ENCODE measurements at regions not wholly inside any gene's neighbourhood (a gene's known extent, or its start where the extent isn't known, plus 50 kb on each side); places are given as distances from the start of the nearest gene placed in this dataset.
A peak's percentile ranks its signal among the peaks of the same experiment; 100 is the strongest.

DNA sequence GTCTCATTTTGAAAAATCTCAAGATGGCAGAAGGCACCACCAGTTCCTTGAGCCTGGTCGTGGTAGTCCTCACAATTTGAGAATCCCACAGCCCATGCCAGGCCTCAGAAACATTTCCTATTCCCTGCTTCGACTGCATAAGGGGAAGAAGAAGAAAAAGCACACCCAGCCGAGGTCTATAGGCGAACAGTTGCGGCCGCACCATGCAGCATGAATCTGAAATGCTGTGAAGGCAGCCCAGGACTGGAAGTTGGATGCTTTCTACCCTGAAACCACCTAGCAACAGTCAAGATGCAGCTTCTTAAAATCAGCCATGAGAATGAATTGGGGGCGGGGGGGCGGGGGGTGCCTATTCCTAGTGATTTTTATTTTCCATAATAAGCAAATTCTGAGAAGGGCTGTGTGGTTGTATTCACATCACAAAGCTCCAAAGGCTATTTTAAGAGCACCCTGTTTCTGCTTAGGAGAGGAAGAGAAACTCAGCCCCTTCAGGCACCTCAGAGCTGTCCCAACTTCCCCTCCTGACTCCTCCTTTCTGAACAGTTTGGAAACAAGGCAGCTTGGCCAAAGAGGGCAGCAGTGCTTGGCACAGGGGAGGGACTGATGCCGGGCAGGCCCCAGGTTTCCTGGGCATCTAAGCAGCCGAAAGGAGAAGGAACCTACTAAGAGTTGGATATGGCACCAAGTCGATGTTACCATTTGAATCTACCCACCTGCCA lies 172.5 kb upstream of the FOXN3 start:
- peak; percentile 23 for FAIRE-seq
- TF ChIP-seq SMAD1 (IDR thresholded peaks at IDR 0.05; ENCODE audit: low read depth, partially characterized antibody) = no peak
- TF ChIP-seq PAX5 (IDR thresholded peaks at IDR 0.05; ENCODE audit: borderline replicate concordance, low read depth, low read length) = no peak
- TF ChIP-seq NRF1 (conservative IDR thresholded peaks at IDR 0.05; ENCODE audit: low read depth, low read length) = no peak
- TF ChIP-seq HDGF (IDR thresholded peaks at IDR 0.05) = no peak
- no peak for TF ChIP-seq ATF7 (IDR thresholded peaks at IDR 0.05; ENCODE audit: low read depth)
- no peak for TF ChIP-seq EZH2 (IDR thresholded peaks at IDR 0.05; ENCODE audit: borderline replicate concordance, control insufficient read depth, low read depth, low read length)
- no peak for TF ChIP-seq KDM1A (IDR thresholded peaks at IDR 0.05; ENCODE audit: borderline replicate concordance)
- TF ChIP-seq NFYB (IDR thresholded peaks at IDR 0.05; ENCODE audit: insufficient read depth, low read depth, low read length) = no peak
- TF ChIP-seq CREB1 (IDR thresholded peaks at IDR 0.05; ENCODE audit: low read depth) = no peak
- no peak for TF ChIP-seq EGR1 (IDR thresholded peaks at IDR 0.05; ENCODE audit: borderline replicate concordance in 1 of 2, low read depth in 2 of 2, low read length in 2 of 2)
- no peak for TF ChIP-seq KLF5 (IDR thresholded peaks at IDR 0.05; ENCODE audit: partially characterized antibody)
- TF ChIP-seq POLR2AphosphoS2 (IDR thresholded peaks at IDR 0.05; ENCODE audit: low read depth, low read length) = no peak
- TF ChIP-seq RELA (IDR thresholded peaks at IDR 0.05; ENCODE audit: borderline replicate concordance, partially characterized antibody) = no peak
- no peak for TF ChIP-seq DPF2 (IDR thresholded peaks at IDR 0.05)
- TF ChIP-seq IRF4 (IDR thresholded peaks at IDR 0.05; ENCODE audit: low read depth, low read length) = no peak
- TF ChIP-seq, protein P1, sequence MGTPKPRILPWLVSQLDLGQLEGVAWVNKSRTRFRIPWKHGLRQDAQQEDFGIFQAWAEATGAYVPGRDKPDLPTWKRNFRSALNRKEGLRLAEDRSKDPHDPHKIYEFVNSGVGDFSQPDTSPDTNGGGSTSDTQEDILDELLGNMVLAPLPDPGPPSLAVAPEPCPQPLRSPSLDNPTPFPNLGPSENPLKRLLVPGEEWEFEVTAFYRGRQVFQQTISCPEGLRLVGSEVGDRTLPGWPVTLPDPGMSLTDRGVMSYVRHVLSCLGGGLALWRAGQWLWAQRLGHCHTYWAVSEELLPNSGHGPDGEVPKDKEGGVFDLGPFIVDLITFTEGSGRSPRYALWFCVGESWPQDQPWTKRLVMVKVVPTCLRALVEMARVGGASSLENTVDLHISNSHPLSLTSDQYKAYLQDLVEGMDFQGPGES (IDR thresholded peaks at IDR 0.05) = no peak
- no peak for TF ChIP-seq TARDBP (IDR thresholded peaks at IDR 0.05; ENCODE audit: borderline replicate concordance)
- TF ChIP-seq, protein P2, sequence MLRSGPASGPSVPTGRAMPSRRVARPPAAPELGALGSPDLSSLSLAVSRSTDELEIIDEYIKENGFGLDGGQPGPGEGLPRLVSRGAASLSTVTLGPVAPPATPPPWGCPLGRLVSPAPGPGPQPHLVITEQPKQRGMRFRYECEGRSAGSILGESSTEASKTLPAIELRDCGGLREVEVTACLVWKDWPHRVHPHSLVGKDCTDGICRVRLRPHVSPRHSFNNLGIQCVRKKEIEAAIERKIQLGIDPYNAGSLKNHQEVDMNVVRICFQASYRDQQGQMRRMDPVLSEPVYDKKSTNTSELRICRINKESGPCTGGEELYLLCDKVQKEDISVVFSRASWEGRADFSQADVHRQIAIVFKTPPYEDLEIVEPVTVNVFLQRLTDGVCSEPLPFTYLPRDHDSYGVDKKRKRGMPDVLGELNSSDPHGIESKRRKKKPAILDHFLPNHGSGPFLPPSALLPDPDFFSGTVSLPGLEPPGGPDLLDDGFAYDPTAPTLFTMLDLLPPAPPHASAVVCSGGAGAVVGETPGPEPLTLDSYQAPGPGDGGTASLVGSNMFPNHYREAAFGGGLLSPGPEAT (IDR thresholded peaks at IDR 0.05; ENCODE audit: low read depth) = no peak
- peak; percentile 67; the same call in 1 of the 2 replicates for TF ChIP-seq MEF2A (IDR thresholded peaks at IDR 0.05; ENCODE audit: insufficient read depth, low read depth, low read length)
- TF ChIP-seq HCFC1 (IDR thresholded peaks at IDR 0.05; ENCODE audit: low read length) = no peak
- TF ChIP-seq RFX5 (IDR thresholded peaks at IDR 0.05; ENCODE audit: low read depth, low read length) = peak; percentile 29; the same call in 1 of the 2 replicates
- TF ChIP-seq TAF1 (IDR thresholded peaks at IDR 0.05; ENCODE audit: borderline replicate concordance, low read depth, low read length) = no peak
- TF ChIP-seq, protein P3, sequence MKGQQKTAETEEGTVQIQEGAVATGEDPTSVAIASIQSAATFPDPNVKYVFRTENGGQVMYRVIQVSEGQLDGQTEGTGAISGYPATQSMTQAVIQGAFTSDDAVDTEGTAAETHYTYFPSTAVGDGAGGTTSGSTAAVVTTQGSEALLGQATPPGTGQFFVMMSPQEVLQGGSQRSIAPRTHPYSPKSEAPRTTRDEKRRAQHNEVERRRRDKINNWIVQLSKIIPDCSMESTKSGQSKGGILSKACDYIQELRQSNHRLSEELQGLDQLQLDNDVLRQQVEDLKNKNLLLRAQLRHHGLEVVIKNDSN (IDR thresholded peaks at IDR 0.05; ENCODE audit: borderline replicate concordance, extremely low read length, insufficient read depth, low read depth, low read length) = no peak

More for the DNA sequence above, 172.5 kb upstream of the FOXN3 start:
- Histone ChIP-seq H3K9me3 (replicated peaks; ENCODE audit: control insufficient read depth, insufficient read depth, low read length) (no peaks in the 10 kb centered on the region; the same call in 1 of the 3 replicates), H3K36me3 (ENCODE audit: control insufficient read depth in 2 of 2, insufficient read depth in 2 of 2, low read length in 1 of 2) (no peaks in the 10 kb centered on the region), H3K4me1 (ENCODE audit: control insufficient read depth, insufficient read depth, low read length) (peaks cover 12% of the 10 kb centered on the region), H2AFZ (ENCODE audit: control insufficient read depth, low read depth, low read length) (peak overlapping the region; percentile 56), H4K20me1 (ENCODE audit: control insufficient read depth, insufficient read depth) (no peaks in the 10 kb centered on the region), H3K27me3 (replicated peaks in 1 of 2; ENCODE audit: control insufficient read depth in 2 of 2, insufficient read depth in 2 of 2, low read length in 1 of 2) (no peaks in the 10 kb centered on the region), H3K4me2 (ENCODE audit: control insufficient read depth, insufficient read depth) (peak overlapping the region; percentile 72), H3K4me3 (peak overlapping the region; percentile 32; the same call in 1 of the 2 replicates), H3K27ac (ENCODE audit: control insufficient read depth, insufficient read depth) (peak overlapping the region; percentile 49), H3K9ac (ENCODE audit: control insufficient read depth, insufficient read depth, low read length) (0 out of 2 replicates have a peak overlapping the region, but pooled peaks have one; percentile 19), H3K79me2 (ENCODE audit: control insufficient read depth, insufficient read depth, low read length) (no peaks in the 10 kb centered on the region)
- peak; percentile 19 for DNase-seq (ENCODE audit: low read depth, low spot score)
- WGBS (ENCODE audit: insufficient coverage, insufficient replicate concordance, low lambda C conversion rate, missing lambda C conversion rate) = 48% methylated on average over 11 of the region's 11 CpGs
- ChIA-PET RAD21 (ENCODE audit: unreplicated experiment) (interaction anchor here (0.7 to 0.9 kb wide), 2 partner anchors 10 to 26 kb away, joined by 3 read pairs; no protein-coding TSS in a partner anchor), POLR2A (no interaction called here), CTCF (no interaction called here), SMC1A (ENCODE audit: uncharacterized antibody, unreplicated experiment) (interaction anchor here (1.0 kb wide), 1 partner anchor 23 kb away, joined by 3 read pairs; no protein-coding TSS in a partner anchor)
- in situ Hi-C loops (cut with MboI) (no loop called here), intact Hi-C loops (cut with micrococcal nuclease; ENCODE audit: unreplicated experiment) (no loop called here)
- peak; percentile 83 for ATAC-seq
- no TSS peak for BruUV-seq (replicated peaks)

Data from GM12878 (cell line).